ENCODE measurements at regions not wholly inside any gene's neighbourhood (a gene's known extent, or its start where the extent isn't known, plus 50 kb on each side); places are given as distances from the start of the nearest gene placed in this dataset.

- TF ChIP-seq EP300 (IDR thresholded peaks at IDR 0.05; ENCODE audit: borderline replicate concordance in 1 of 2, low read depth in 1 of 2, low read length in 1 of 2), result no peak
- TF ChIP-seq MAX (IDR thresholded peaks at IDR 0.05; ENCODE audit: low read depth), result no peak
- no peak for TF ChIP-seq REST (IDR thresholded peaks at IDR 0.05; ENCODE audit: low read depth, low read length)
- TF ChIP-seq YY1 (IDR thresholded peaks at IDR 0.05; ENCODE audit: low read depth), result no peak
- no peak for TF ChIP-seq TAF1 (IDR thresholded peaks at IDR 0.05; ENCODE audit: borderline replicate concordance, low read depth, low read length)
- no peak for TF ChIP-seq USF2 (IDR thresholded peaks at IDR 0.05; ENCODE audit: borderline replicate concordance, low read depth, low read length)
- TF ChIP-seq CHD2 (IDR thresholded peaks at IDR 0.05; ENCODE audit: low read length, partially characterized antibody), result peak; percentile 20
These were observed 102.9 kb downstream of the CTTN start for GRCh38 chr11:70501051-70501901.

Data from SK-N-SH (cell line).